Bone marrow (tissue), 2 donors: ENCODE measurements at regions not wholly inside any gene's neighbourhood (a gene's known extent, or its start where the extent isn't known, plus 50 kb on each side); places are given as distances from the start of the nearest gene placed in this dataset.

Experiments
- DNase-seq, 2 donors: peaks; one replicate each; lab custom pipeline; 2025; lab: John Stamatoyannopoulos, UW

- DNase-seq = no peak
Measured at GRCh38 chr9:108347463-108348188, 508.2 kb downstream of the ACTL7B start.

- no peak for DNase-seq
Measured at GRCh38 chr9:108345826-108346225, 510.0 kb downstream of the ACTL7B start.

GRCh38 chr9:108339251-108339650, 516.5 kb downstream of the ACTL7B start:
- DNase-seq = no peak

GRCh38 chr9:108336575-108336974, 519.2 kb downstream of the ACTL7B start:
- DNase-seq = no peak

GRCh38 chr9:108333530-108333983, 522.2 kb downstream of the ACTL7B start:
- DNase-seq = no peak

GRCh38 chr9:108331596-108331995, 524.2 kb downstream of the ACTL7B start:
- DNase-seq = no peak

GRCh38 chr9:108325406-108325805, 530.4 kb downstream of the ACTL7B start:
- no peak for DNase-seq

- DNase-seq = no peak
Measured at GRCh38 chr9:108323615-108324014, 532.2 kb downstream of the ACTL7B start.

GRCh38 chr9:108322326-108323098, 533.3 kb downstream of the ACTL7B start:
- no peak for DNase-seq

- DNase-seq = no peak
Measured at GRCh38 chr9:108316630-108317029, 539.2 kb downstream of the ACTL7B start.

GRCh38 chr9:108316066-108316465, 539.7 kb downstream of the ACTL7B start:
- no peak for DNase-seq

GRCh38 chr9:108311745-108312144, 544.0 kb downstream of the ACTL7B start:
- DNase-seq = no peak

GRCh38 chr9:108310202-108310601, 545.6 kb downstream of the ACTL7B start:
- DNase-seq = no peak

- DNase-seq = no peak
Measured at GRCh38 chr9:108300306-108301287, 555.2 kb downstream of the ACTL7B start.

GRCh38 chr9:108297073-108297472, 558.7 kb downstream of the ACTL7B start:
- DNase-seq = no peak

GRCh38 chr9:108296056-108296455, 559.7 kb downstream of the ACTL7B start:
- DNase-seq = no peak

- DNase-seq = no peak
Measured at GRCh38 chr9:108291586-108291932, 564.2 kb downstream of the ACTL7B start.

GRCh38 chr9:108290839-108291585, 564.8 kb downstream of the ACTL7B start:
- no peak for DNase-seq

- no peak for DNase-seq
Measured at GRCh38 chr9:108286638-108287206, 569.1 kb downstream of the ACTL7B start.

GRCh38 chr9:108283696-108284095, 572.1 kb downstream of the ACTL7B start:
- DNase-seq = no peak

GRCh38 chr9:108282872-108283271, 572.9 kb downstream of the ACTL7B start:
- DNase-seq = no peak
